Keratinocyte (primary cell): ENCODE measurements at regions not wholly inside any gene's neighbourhood (a gene's known extent, or its start where the extent isn't known, plus 50 kb on each side); places are given as distances from the start of the nearest gene placed in this dataset.
"Not testable (repeated sequence)": the region's sequence is repeated elsewhere in the genome, so short reads cannot be mapped to it uniquely, and the experiment has no call there.

Experiments
- DNase-seq: peaks from one replicate; pipeline ENCODE4 v3.0.0-alpha.2; 2011; ENCODE audit warnings: low read depth, missing footprints, low spot score
- FAIRE-seq: peaks from 2 replicates; lab custom pipeline; 2011; peaks lifted over from hg19 to GRCh38; lab: Jason Lieb, UNC
- H2AFZ ChIP-seq: 2 replicates; pipeline ENCODE4 v1.6.0; 2012; ENCODE audit warnings: low read length, control low read depth, inconsistent platforms; ENCODE audit not compliant: control insufficient read depth
- H3K27ac ChIP-seq: 2 replicates; pipeline ENCODE4 v1.5.1; 2011; ENCODE audit warnings: low read length; ENCODE audit not compliant: control insufficient read depth, insufficient read depth
- H3K27me3 ChIP-seq: 3 replicates; pipeline ENCODE4 v1.6.0; 2011; ENCODE audit warnings: low read length; ENCODE audit not compliant: control insufficient read depth, insufficient read depth; ENCODE audit errors: extremely low read depth
- H3K36me3 ChIP-seq, 2 experiments: 2 replicates in 1 of 2; 3 replicates in 1 of 2; pipeline ENCODE4 v1.5.1; 2011; ENCODE audit warnings: low read length in 2 of 2, mild to moderate bottlenecking in 1 of 2; ENCODE audit not compliant: control insufficient read depth in 2 of 2, insufficient read depth in 2 of 2; ENCODE audit errors: extremely low read depth in 1 of 2
- H3K4me1 ChIP-seq: 3 replicates; pipeline ENCODE4 v1.5.1; 2011; ENCODE audit warnings: low read length; ENCODE audit not compliant: control insufficient read depth, insufficient read depth; ENCODE audit errors: extremely low read depth
- H3K4me2 ChIP-seq: 3 replicates; pipeline ENCODE4 v1.6.0; 2011; ENCODE audit warnings: low read depth, low read length; ENCODE audit not compliant: control insufficient read depth, insufficient read depth; ENCODE audit errors: extremely low read depth
- H3K4me3 ChIP-seq, 3 experiments: fragments of 200-600 bp in 1 of 3; sonication (generic) in 1 of 3; 2 replicates in 2 of 3; 3 replicates in 1 of 3; pipeline ENCODE4 v1.5.1; 2011 to 2016; ENCODE audit warnings: low read length in 3 of 3, mild to moderate bottlenecking in 3 of 3, control low read depth in 2 of 3, inconsistent platforms in 1 of 3, low read depth in 1 of 3, mixed read lengths in 1 of 3, mixed run types in 1 of 3, moderate library complexity in 1 of 3; ENCODE audit not compliant: control insufficient read depth in 2 of 3, insufficient read depth in 2 of 3; ENCODE audit errors: extremely low read depth in 1 of 3
- H3K79me2 ChIP-seq: 2 replicates; pipeline ENCODE4 v1.6.0; 2012; ENCODE audit warnings: low read length; ENCODE audit not compliant: control insufficient read depth, insufficient read depth
- H3K9ac ChIP-seq: 3 replicates; pipeline ENCODE4 v1.6.0; 2011; ENCODE audit warnings: low read length; ENCODE audit not compliant: control insufficient read depth, insufficient read depth; ENCODE audit errors: extremely low read depth
- H3K9me1 ChIP-seq: 3 replicates; pipeline ENCODE4 v1.6.0; 2011; ENCODE audit warnings: low read length; ENCODE audit not compliant: control insufficient read depth, insufficient read depth; ENCODE audit errors: extremely low read depth
- H3K9me3 ChIP-seq: 2 replicates; pipeline ENCODE4 v1.5.1; 2012; ENCODE audit warnings: low read depth, low read length; ENCODE audit not compliant: control insufficient read depth
- H4K20me1 ChIP-seq: 3 replicates; pipeline ENCODE4 v1.6.0; 2011; ENCODE audit warnings: low read length; ENCODE audit not compliant: control insufficient read depth, insufficient read depth; ENCODE audit errors: extremely low read depth
- EZH2 ChIP-seq: IDR thresholded peaks from one replicate; pipeline ENCODE4 v1.6.1; 2012; ENCODE audit warnings: inconsistent platforms, mild to moderate bottlenecking, low read length, moderate library complexity
- dilution Hi-C: fragments of 300-500 bp; cut with MboI; formaldehyde crosslinking; loops from one replicate; pipeline ENCODE4 v1.7.0; 2020; ENCODE audit warnings: low sequenced_read_pairs; ENCODE audit not compliant: extremely low pct_ligation_motif_present
- TF ChIP-seq, protein P1 (sequence below), 3 experiments: IDR thresholded peaks in 1 of 3; conservative IDR thresholded peaks in 1 of 3; optimal IDR thresholded peaks in 1 of 3; 2 replicates in 2 of 3; 3 replicates in 1 of 3; pipeline versions ENCODE3 to v1.5.1; 2011; ENCODE audit warnings: low read length in 3 of 3, mild to moderate bottlenecking in 3 of 3, moderate library complexity in 2 of 3, control low read depth in 1 of 3, inconsistent platforms in 1 of 3; ENCODE audit not compliant: insufficient read depth in 2 of 3; ENCODE audit errors: extremely low read depth in 1 of 3

DNA sequence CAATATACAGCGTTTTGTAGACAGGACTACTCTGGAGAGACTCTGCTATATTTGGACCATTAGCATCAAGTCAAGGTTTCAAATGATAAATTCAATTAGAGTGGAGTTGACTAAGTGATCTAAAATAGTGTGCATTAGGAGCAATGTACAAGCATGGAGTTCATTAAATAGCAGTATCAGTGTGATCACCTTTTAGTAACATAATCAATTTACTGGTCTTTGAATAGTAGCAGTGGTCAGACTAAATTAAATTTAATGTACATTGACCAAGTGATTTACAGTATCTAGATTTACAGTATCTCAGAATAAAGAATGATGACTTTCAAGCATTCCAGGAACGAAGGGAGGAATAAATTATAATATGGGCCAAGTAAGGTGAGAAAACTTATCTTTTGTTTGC, 489.6 kb upstream of the ADGRL4 start:
- Histone ChIP-seq H3K79me2 (no peaks in the 10 kb centered on the region), H3K27ac (no peak overlapping the region), H3K27me3 (no peaks in the 10 kb centered on the region), H3K4me2 (no peak overlapping the region), H2AFZ (no peak overlapping the region), H3K9ac (no peak overlapping the region), H3K9me3 (no peaks in the 10 kb centered on the region), H3K9me1 (no peaks in the 10 kb centered on the region), H3K36me3 (no peaks in the 10 kb centered on the region), H4K20me1 (no peaks in the 10 kb centered on the region), H3K4me3 (no peak overlapping the region), H3K4me1 (no peaks in the 10 kb centered on the region)
- dilution Hi-C loops = no loop called here
- FAIRE-seq (no peak), DNase-seq (no peak)
- TF ChIP-seq EZH2 = no peak
- TF ChIP-seq, protein P1, sequence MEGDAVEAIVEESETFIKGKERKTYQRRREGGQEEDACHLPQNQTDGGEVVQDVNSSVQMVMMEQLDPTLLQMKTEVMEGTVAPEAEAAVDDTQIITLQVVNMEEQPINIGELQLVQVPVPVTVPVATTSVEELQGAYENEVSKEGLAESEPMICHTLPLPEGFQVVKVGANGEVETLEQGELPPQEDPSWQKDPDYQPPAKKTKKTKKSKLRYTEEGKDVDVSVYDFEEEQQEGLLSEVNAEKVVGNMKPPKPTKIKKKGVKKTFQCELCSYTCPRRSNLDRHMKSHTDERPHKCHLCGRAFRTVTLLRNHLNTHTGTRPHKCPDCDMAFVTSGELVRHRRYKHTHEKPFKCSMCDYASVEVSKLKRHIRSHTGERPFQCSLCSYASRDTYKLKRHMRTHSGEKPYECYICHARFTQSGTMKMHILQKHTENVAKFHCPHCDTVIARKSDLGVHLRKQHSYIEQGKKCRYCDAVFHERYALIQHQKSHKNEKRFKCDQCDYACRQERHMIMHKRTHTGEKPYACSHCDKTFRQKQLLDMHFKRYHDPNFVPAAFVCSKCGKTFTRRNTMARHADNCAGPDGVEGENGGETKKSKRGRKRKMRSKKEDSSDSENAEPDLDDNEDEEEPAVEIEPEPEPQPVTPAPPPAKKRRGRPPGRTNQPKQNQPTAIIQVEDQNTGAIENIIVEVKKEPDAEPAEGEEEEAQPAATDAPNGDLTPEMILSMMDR (optimal IDR thresholded peaks at IDR 0.05 in 1 of 3, IDR thresholded peaks at IDR 0.05 in 1 of 3, conservative IDR thresholded peaks at IDR 0.05 in 1 of 3; ENCODE audit: extremely low read depth in 1 of 3, insufficient read depth in 2 of 3, low read length in 3 of 3) = no peak

DNA sequence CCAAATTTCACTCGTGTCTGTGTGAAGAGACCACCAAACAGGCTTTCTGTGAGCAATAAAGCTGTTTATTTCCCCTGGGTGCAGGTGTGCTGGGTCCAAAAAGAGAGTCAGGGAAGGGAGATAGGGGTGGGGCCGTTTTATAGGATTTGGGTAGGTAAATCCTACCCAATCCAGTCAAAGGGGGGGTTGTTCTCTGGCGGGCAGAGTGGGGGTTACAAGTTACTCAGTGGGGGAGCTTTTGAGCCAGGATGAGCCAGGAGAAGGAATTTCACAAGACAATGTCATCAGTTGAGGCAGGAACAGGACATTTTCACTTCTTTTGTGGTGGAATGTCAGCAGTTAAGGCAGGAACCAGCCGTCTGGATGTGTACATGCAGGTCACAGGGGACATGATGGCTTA, 487.2 kb upstream of the ADGRL4 start:
- H3K4me2 ChIP-seq, H3K4me1 ChIP-seq, H3K9me3 ChIP-seq, H3K27me3 ChIP-seq, H3K9ac ChIP-seq, H3K79me2 ChIP-seq, H2AFZ ChIP-seq, H3K27ac ChIP-seq, H3K36me3 ChIP-seq, DNase-seq, H3K4me3 ChIP-seq, H3K9me1 ChIP-seq, FAIRE-seq, H4K20me1 ChIP-seq, dilution Hi-C loops: not testable (repeated sequence)

DNA sequence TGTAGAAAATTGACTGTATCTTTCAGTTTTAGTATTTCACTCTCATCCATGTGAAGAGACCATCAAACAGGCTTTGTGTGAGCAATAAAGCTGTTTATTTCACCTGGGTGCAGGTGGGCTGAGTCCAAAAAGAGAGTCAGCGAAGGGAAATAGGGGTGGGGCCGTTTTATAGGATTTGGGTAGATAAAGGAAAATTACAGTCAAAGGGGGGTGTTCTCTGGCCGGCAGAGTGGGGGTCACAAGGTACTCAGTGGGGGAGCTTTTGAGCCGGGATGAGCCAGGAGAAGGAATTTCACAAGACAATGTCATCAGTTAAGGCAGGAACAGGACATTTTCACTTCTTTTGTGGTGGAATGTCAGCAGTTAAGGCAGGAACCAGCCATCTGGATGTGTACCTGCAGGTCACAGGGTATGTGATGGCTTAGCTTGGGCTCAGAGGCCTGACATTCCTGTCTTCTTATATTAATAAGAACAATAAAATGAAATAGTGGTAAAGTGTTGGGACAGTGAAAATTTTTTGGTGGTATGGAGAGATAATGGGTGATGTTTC, 482.1 kb upstream of the ADGRL4 start:
- H3K4me2 ChIP-seq, H3K9me3 ChIP-seq, H3K4me3 ChIP-seq, DNase-seq, FAIRE-seq, H3K36me3 ChIP-seq, H3K79me2 ChIP-seq, H4K20me1 ChIP-seq, dilution Hi-C loops, H3K9ac ChIP-seq, H3K9me1 ChIP-seq, H3K27ac ChIP-seq, H3K27me3 ChIP-seq, H2AFZ ChIP-seq, H3K4me1 ChIP-seq: not testable (repeated sequence)
